Frontal cortex (tissue), 3 donors: ENCODE measurements at regions not wholly inside any gene's neighbourhood (a gene's known extent, or its start where the extent isn't known, plus 50 kb on each side); places are given as distances from the start of the nearest gene placed in this dataset.
"Not testable (repeated sequence)": the region's sequence is repeated elsewhere in the genome, so short reads cannot be mapped to it uniquely, and the experiment has no call there.

Experiments
- DNase-seq, 2 donors: peaks; one replicate each; pipeline ENCODE4 v3.0.0; 2012; ENCODE audit warnings: low spot score in 2 of 2
- FAIRE-seq: peaks from 2 replicates; lab custom pipeline; 2012; peaks lifted over from hg19 to GRCh38; lab: Jason Lieb, UNC
- donor health status: control.
- donor health status: control.
- donor health status: control.

DNA sequence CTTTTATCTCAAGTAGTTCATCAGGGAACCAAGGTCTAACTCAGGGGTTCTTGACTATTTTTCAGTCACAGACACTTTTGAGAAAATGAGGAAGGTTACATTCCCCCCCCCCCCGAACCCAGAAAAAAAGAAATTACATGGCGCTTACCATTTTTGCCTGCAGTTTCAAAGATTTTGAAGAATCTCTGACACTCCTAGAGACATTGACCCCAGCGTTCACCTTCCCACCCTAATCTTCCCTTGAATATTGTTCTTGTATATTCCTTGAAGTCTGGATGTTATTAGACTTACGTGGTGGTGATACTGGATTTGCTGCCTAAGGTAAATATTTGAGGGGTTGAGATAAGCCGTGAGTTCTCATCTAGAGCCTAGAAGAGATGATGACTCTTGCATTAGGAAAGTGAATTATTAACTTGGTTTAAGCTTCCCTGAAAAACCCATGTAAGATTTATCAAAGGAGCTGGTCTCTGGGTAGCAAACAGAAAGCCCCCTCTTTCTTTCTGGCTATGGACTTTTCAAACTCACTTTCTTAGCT lies 245.7 kb upstream of the FOXK1 start:
- DNase-seq (no peak), FAIRE-seq (no peak)

- FAIRE-seq (no peak), DNase-seq (no peak)
Measured at GRCh38 chr7:4436936-4437335, 245.2 kb upstream of the FOXK1 start.

GRCh38 chr7:4437916-4438315 lies 244.2 kb upstream of the FOXK1 start:
- FAIRE-seq (no peak), DNase-seq (no peak)

GRCh38 chr7:4438723-4439245 lies 243.3 kb upstream of the FOXK1 start:
- DNase-seq (no peak), FAIRE-seq (no peak)

- DNase-seq (no peak), FAIRE-seq (no peak)
Measured at GRCh38 chr7:4439444-4439843, 242.7 kb upstream of the FOXK1 start.

DNA sequence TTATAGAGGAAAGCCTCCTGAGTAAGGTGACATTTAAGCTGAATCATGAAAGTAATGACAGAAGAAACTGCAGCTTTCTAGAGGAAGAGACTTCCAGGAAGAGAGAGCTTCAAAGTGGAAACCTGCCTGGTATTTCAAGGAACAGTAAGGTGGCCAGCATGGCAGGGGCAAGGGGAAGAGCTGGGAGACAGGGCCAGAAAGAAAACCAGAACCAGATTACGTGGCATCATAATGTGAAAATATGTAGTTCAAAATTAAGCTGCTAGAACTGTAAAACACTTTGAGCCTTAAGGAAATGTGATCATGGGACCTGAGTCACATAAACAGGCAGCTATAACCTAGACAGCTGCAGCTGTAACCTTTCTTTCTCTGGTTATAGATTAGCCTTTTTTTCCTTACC lies 238.0 kb upstream of the FOXK1 start:
- no peak for DNase-seq
- FAIRE-seq, result no peak

GRCh38 chr7:4445777-4446176 lies 236.3 kb upstream of the FOXK1 start:
- DNase-seq, result no peak
- FAIRE-seq, result no peak

- no peak for DNase-seq
- FAIRE-seq, result no peak
Measured at GRCh38 chr7:4449263-4449662, 232.8 kb upstream of the FOXK1 start.

DNA sequence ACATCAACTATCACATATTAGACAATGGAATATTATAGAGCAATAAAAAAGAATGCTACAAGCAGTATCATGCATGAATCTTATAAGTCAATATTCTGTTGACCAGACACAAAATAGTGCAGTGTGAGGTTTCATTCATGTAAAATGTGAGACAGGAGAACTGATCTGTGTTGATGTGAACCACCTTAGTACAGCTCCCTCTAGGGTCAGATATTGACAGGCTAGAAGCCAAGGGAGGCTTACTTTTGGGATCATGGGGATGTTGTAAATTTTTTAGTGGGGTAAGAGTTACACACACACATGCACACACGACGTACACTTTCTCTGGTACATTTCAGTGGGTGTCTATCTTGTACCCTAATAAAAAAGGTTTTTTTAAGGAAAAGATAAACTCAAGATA lies 231.6 kb upstream of the FOXK1 start:
- FAIRE-seq, result no peak
- no peak for DNase-seq

- DNase-seq, result no peak
- FAIRE-seq, result no peak
Measured at GRCh38 chr7:4460597-4460996, 221.5 kb upstream of the FOXK1 start.

DNA sequence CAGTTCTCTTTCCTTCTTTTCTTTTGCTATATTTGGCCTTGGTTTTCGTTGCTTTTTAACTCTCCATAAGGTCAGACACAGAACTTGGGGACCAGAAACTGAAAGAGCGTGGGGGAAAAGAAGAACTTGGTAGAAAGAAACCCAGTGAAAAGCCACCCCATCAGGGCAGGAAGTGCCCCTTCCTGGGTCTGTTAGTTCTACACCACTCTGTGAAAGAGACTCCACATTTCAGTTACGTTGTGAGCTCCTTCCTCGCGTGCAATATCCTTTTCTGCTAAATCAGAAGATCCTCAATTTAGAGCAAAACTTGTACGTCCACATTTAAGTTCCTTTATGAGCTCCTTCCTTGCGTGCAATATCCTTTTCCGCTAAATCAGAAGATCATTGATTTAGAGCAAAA lies 220.6 kb upstream of the FOXK1 start:
- DNase-seq (no peak), FAIRE-seq (no peak)

DNA sequence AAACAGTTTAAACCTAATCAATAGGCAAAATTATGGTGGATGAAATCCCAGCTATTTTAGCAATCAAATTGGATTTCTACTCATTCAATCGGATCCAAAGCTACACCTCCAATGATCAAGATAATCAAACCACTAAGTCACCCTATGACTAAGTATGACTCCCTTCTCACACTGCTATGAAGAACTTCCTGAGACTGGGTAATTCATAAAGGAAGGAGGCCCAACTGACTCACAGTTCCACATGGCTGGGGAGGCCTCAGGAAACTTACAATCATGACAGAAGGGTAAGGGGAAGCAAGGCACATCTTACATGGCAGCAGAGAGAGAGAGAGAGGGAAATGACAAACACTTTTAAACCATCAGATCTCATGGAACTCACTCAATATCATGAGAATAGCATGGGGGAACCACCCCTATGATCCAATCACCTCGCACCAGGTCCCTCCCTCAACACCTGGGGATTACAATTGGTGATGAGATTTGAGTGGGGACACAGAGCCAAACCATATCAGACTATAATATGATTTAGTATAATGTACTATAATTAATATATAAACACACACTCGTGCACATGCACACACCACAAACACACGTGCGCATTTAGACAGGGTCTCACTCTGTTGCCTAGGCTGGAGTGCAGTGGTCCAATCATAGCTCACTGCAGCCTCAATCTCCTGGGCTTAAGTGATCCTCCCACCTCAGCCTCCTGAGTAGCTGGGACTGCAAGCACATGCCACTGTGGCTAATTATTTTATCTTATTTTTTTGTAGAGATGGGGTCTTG lies 213.6 kb upstream of the FOXK1 start:
- no peak for DNase-seq
- FAIRE-seq, result no peak

- FAIRE-seq, result no peak
- DNase-seq, result no peak
Measured at GRCh38 chr7:4470246-4470645, 211.8 kb upstream of the FOXK1 start.

GRCh38 chr7:4472728-4473127 lies 209.4 kb upstream of the FOXK1 start:
- no peak for FAIRE-seq
- no peak for DNase-seq

DNA sequence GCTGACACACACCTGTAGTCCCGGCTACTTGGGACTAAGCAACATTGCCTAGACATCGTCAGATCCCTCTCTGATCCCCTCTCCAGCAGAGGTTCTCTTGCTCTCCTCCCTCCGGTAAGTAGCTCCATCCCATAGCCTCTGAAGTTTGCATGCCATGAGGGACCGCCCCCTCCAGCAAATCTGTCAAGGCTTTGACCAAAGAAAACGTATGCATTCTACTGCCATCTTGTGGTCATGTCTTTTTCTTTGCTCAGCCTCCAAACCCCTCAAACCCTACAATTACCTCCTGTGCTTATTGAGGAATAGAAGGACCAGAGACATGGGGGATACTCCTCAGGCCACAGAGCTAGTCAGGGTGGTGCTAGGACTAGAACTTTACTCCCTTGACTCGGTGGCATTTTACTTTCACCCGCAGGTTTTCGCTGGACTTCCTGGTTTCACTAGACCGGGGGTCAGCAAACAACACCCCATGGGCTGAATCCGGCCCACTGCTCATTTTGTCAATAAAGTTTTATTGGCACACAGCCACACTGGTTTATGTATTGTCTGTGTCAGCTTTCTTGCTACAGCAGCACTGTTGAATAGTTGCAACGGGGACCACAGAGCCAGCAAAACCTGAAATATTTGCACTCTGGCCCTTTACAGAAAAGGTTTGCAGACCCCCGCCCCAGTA lies 202.6 kb upstream of the FOXK1 start:
- DNase-seq, result peak in 1 of 2 donors; percentile 34
- no peak for FAIRE-seq

GRCh38 chr7:4480131-4480530 lies 202.0 kb upstream of the FOXK1 start:
- FAIRE-seq, DNase-seq: not testable (repeated sequence)

- FAIRE-seq (no peak), DNase-seq (no peak)
Measured at GRCh38 chr7:4483851-4484250, 198.2 kb upstream of the FOXK1 start.

DNA sequence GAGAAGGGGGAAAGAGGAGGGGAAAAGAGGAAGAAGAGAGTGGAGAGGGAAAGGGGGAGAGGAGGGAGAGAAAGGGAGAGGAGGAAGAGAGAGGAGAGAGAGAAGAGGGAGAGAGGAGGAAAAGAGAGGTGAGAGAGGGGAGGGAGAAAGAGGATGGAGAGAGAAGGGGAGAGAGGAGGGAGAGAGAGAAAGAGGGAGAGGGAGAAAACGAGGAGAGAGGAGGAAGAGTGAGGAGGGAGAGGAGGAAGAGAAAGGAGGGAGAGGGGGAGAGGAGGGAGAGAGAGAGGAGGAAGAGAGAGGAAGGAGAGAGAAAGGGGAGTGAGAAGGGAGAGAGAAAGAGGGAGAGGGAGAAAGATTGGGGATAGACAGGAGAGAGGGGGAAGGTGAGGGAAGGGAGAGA lies 197.6 kb upstream of the FOXK1 start:
- no peak for DNase-seq
- no peak for FAIRE-seq

- FAIRE-seq (no peak), DNase-seq (no peak)
Measured at GRCh38 chr7:4486907-4487306, 195.2 kb upstream of the FOXK1 start.

GRCh38 chr7:4496911-4497310 lies 185.2 kb upstream of the FOXK1 start:
- FAIRE-seq, DNase-seq: not testable (repeated sequence)

- FAIRE-seq (no peak), DNase-seq (no peak)
Measured at GRCh38 chr7:4500812-4501211, 181.3 kb upstream of the FOXK1 start.
